Endothelial cell of umbilical vein (primary cell): ENCODE measurements at regions not wholly inside any gene's neighbourhood (a gene's known extent, or its start where the extent isn't known, plus 50 kb on each side); places are given as distances from the start of the nearest gene placed in this dataset.

Source experiments
- BruUV-seq: library from RNA; stranded (reverse); fragments of 400-500 nt; replicated peaks from 2 replicates; lab custom pipeline; 2021; lab: Mats Ljungman, UMichigan
- CTCF ChIA-PET: fragments of 300-600, 350-600 bp; sonication (Branson Sonifier 250); formaldehyde crosslinking; loops from one replicate; lab custom pipeline; 2021; ENCODE audit warnings: antibody characterized with exemption, inconsistent platforms; lab: Charles Lee
- POLR2A ChIA-PET: fragments of 300-600, 350-600 bp; sonication (Branson Sonifier 250); formaldehyde crosslinking; loops from one replicate; lab custom pipeline; 2021; ENCODE audit warnings: antibody characterized with exemption, inconsistent platforms; lab: Charles Lee
- DNase-seq: peaks from one replicate; pipeline ENCODE4 v3.0.0-alpha.2; 2011; ENCODE audit warnings: low read depth, low spot score
- FAIRE-seq: peaks from 2 replicates; lab custom pipeline; 2011; peaks lifted over from hg19 to GRCh38; lab: Jason Lieb, UNC
- H2AFZ ChIP-seq: 2 replicates; pipeline ENCODE4 v1.6.0; 2012; ENCODE audit warnings: low read depth, low read length, control low read depth, inconsistent platforms
- H3K27ac ChIP-seq: 2 replicates; pipeline ENCODE4 v1.5.1; 2011; ENCODE audit warnings: low read depth, mild to moderate bottlenecking, control low read depth, low read length, moderate library complexity; ENCODE audit not compliant: insufficient read depth
- H3K27me3 ChIP-seq, 2 experiments: 2 replicates each; pipeline versions ENCODE4 v1.6.0 to v1.6.1; 2011; ENCODE audit warnings: low read length in 2 of 2, mixed read lengths in 1 of 2; ENCODE audit not compliant: control insufficient read depth in 2 of 2, insufficient read depth in 2 of 2
- H3K36me3 ChIP-seq, 2 experiments: 2 replicates in 1 of 2; 3 replicates in 1 of 2; pipeline ENCODE4 v1.5.1; 2011; ENCODE audit warnings: low read length in 2 of 2, mild to moderate bottlenecking in 1 of 2, moderate library complexity in 1 of 2; ENCODE audit not compliant: control insufficient read depth in 2 of 2, insufficient read depth in 2 of 2; ENCODE audit errors: extremely low read depth in 1 of 2
- H3K4me1 ChIP-seq: 3 replicates; pipeline ENCODE4 v1.5.1; 2011; ENCODE audit warnings: mild to moderate bottlenecking, low read length; ENCODE audit not compliant: control insufficient read depth, insufficient read depth; ENCODE audit errors: extremely low read depth
- H3K4me2 ChIP-seq: 2 replicates; pipeline ENCODE4 v1.6.1; 2011; ENCODE audit warnings: low read length, control low read depth, mixed read lengths; ENCODE audit not compliant: insufficient read depth
- H3K4me3 ChIP-seq, 3 experiments: fragments of 200-600 bp in 1 of 3; sonication (generic), shearing (Covaris generic) in 1 of 3; replicated peaks in 1 of 3; 2 replicates each; pipeline ENCODE4 v1.5.1; 2011 to 2016; ENCODE audit warnings: control low read depth in 3 of 3, low read length in 3 of 3, mild to moderate bottlenecking in 2 of 3, inconsistent platforms in 1 of 3, low read depth in 1 of 3, moderate library complexity in 1 of 3; ENCODE audit not compliant: insufficient read depth in 1 of 3
- H3K79me2 ChIP-seq: 2 replicates; pipeline ENCODE4 v1.6.0; 2012; ENCODE audit warnings: low read length, inconsistent platforms; ENCODE audit not compliant: control insufficient read depth, insufficient read depth
- H3K9ac ChIP-seq: replicated peaks from 2 replicates; pipeline ENCODE3; 2011; ENCODE audit warnings: low read length, control low read depth; ENCODE audit not compliant: insufficient read depth; ENCODE audit errors: extremely low read depth
- H3K9me1 ChIP-seq: replicated peaks from 3 replicates; pipeline ENCODE4 v1.6.0; 2011; ENCODE audit warnings: mild to moderate bottlenecking, low read length; ENCODE audit not compliant: control insufficient read depth, insufficient read depth; ENCODE audit errors: extremely low read depth
- H3K9me3 ChIP-seq: replicated peaks from 2 replicates; pipeline ENCODE4 v1.5.1; 2012; ENCODE audit warnings: low read length, inconsistent platforms; ENCODE audit not compliant: control insufficient read depth, insufficient read depth
- H4K20me1 ChIP-seq: replicated peaks from 2 replicates; pipeline ENCODE3; 2011; ENCODE audit warnings: mild to moderate bottlenecking, low read length; ENCODE audit not compliant: control insufficient read depth, insufficient read depth; ENCODE audit errors: extremely low read depth
- EZH2 ChIP-seq: IDR thresholded peaks from 2 replicates; pipeline ENCODE4 v1.6.1; 2012; ENCODE audit warnings: borderline replicate concordance, low read depth, mild to moderate bottlenecking, moderate library complexity, low read length, inconsistent platforms; ENCODE audit not compliant: severe bottlenecking
- JUN ChIP-seq: IDR thresholded peaks from 2 replicates; pipeline ENCODE4 v1.6.1; 2011; ENCODE audit warnings: borderline replicate concordance, low read depth; ENCODE audit not compliant: insufficient read length, insufficient read depth
- MYC ChIP-seq: IDR thresholded peaks from one replicate; pipeline ENCODE4 v1.6.1; 2011; ENCODE audit warnings: mild to moderate bottlenecking, low read depth, low read length
- POLR2AphosphoS5 ChIP-seq: IDR thresholded peaks from 2 replicates; pipeline ENCODE4 v1.6.1; 2012; ENCODE audit warnings: low read depth, mild to moderate bottlenecking, control low read depth, low read length, moderate library complexity; ENCODE audit not compliant: insufficient read depth
- dilution Hi-C: fragments of 300-500 bp; cut with MboI; formaldehyde crosslinking; loops from one replicate; pipeline ENCODE4 v1.15.0; 2019; ENCODE audit warnings: low sequenced_read_pairs; ENCODE audit not compliant: extremely low pct_ligation_motif_present
- intact Hi-C: fragments of 100-400 bp; cut with micrococcal nuclease; formaldehyde crosslinking; loops from one replicate; pipeline ENCODE4 v1.10.0; 2022
- TF ChIP-seq, protein P1 (sequence below), 2 donors: IDR thresholded peaks; 1 replicate in 1 of 2; 2 replicates in 1 of 2; pipeline ENCODE4 v1.5.1; 2011; ENCODE audit warnings: low read length in 2 of 2, mild to moderate bottlenecking in 2 of 2, moderate library complexity in 2 of 2, control low read depth in 1 of 2, inconsistent platforms in 1 of 2, low read depth in 1 of 2; ENCODE audit not compliant: insufficient read depth in 1 of 2; ENCODE audit errors: extremely low read depth in 1 of 2
- TF ChIP-seq, protein P2 (sequence below): IDR thresholded peaks from 2 replicates; pipeline ENCODE4 v1.6.1; 2011; ENCODE audit not compliant: insufficient read depth, insufficient read length

DNA sequence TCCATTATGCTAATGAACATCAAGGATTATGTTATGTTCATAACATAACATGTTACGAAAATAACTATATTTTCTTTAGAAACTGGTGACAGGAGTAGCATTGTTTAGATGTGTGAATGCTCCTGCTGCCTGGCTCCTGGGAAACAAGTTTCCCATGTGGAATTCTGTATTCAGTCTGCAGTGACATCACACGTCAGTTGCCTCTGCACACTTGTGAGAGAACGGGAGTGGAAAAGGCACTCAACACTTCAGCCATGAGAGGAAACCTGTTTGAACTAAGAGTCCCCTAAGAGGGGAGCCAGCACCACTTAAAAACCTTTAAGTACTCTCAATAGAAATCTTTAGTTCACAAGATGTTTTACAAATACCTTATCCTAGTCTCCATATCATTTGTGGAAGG, 140.3 kb upstream of the FAM20C start:
- Histone ChIP-seq H3K4me3 (no peak overlapping the region), H3K4me1 (no peaks in the 10 kb centered on the region), H3K9ac (no peak overlapping the region), H3K27ac (no peak overlapping the region), H3K27me3 (peaks cover 0 to 3% of the 10 kb centered on the region in 2 experiments), H2AFZ (no peak overlapping the region), H3K36me3 (no peaks in the 10 kb centered on the region), H4K20me1 (no peaks in the 10 kb centered on the region), H3K9me3 (no peaks in the 10 kb centered on the region), H3K79me2 (no peaks in the 10 kb centered on the region), H3K4me2 (no peak overlapping the region), H3K9me1 (no peaks in the 10 kb centered on the region)
- CTCF ChIA-PET, result no interaction called here
- FAIRE-seq (no peak), DNase-seq (no peak)
- no peak for TF ChIP-seq MYC
- TF ChIP-seq, protein P1, sequence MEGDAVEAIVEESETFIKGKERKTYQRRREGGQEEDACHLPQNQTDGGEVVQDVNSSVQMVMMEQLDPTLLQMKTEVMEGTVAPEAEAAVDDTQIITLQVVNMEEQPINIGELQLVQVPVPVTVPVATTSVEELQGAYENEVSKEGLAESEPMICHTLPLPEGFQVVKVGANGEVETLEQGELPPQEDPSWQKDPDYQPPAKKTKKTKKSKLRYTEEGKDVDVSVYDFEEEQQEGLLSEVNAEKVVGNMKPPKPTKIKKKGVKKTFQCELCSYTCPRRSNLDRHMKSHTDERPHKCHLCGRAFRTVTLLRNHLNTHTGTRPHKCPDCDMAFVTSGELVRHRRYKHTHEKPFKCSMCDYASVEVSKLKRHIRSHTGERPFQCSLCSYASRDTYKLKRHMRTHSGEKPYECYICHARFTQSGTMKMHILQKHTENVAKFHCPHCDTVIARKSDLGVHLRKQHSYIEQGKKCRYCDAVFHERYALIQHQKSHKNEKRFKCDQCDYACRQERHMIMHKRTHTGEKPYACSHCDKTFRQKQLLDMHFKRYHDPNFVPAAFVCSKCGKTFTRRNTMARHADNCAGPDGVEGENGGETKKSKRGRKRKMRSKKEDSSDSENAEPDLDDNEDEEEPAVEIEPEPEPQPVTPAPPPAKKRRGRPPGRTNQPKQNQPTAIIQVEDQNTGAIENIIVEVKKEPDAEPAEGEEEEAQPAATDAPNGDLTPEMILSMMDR (IDR thresholded peaks at IDR 0.05; ENCODE audit: extremely low read depth in 1 of 2, insufficient read depth in 1 of 2, low read depth in 1 of 2, low read length in 2 of 2), result no peak
- no peak for TF ChIP-seq EZH2
- TF ChIP-seq, protein P2, sequence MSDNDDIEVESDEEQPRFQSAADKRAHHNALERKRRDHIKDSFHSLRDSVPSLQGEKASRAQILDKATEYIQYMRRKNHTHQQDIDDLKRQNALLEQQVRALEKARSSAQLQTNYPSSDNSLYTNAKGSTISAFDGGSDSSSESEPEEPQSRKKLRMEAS, result no peak
- TF ChIP-seq POLR2AphosphoS5, result no peak
- no peak for TF ChIP-seq JUN
- POLR2A ChIA-PET, result no interaction called here
- dilution Hi-C loops, result no loop called here
- no TSS peak for BruUV-seq
- intact Hi-C loops, result no loop called here
